ENCODE measurements at regions not wholly inside any gene's neighbourhood (a gene's known extent, or its start where the extent isn't known, plus 50 kb on each side); places are given as distances from the start of the nearest gene placed in this dataset.

DNA sequence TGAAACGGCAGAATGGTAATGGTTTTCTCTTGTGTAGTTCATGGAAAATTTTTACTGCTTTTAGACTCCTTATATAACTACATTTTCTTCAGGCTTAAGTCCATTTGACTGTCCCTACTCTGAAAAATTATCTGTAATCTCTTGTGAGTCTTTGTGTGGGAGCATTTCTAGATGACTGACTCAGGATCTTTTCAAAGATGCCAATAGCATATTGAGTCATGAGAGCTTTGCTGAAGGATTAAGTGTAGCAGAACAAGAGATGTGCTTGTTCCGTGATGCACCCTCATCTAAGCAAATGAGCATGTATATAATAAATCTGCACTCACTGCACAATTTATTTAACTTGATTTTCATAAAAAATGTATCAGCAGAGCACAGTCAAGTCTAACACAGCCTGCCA, 298.7 kb upstream of the CDH6 start:
- TF ChIP-seq ZFX (IDR thresholded peaks at IDR 0.05; ENCODE audit: borderline replicate concordance) = no peak
- TF ChIP-seq, protein P1, sequence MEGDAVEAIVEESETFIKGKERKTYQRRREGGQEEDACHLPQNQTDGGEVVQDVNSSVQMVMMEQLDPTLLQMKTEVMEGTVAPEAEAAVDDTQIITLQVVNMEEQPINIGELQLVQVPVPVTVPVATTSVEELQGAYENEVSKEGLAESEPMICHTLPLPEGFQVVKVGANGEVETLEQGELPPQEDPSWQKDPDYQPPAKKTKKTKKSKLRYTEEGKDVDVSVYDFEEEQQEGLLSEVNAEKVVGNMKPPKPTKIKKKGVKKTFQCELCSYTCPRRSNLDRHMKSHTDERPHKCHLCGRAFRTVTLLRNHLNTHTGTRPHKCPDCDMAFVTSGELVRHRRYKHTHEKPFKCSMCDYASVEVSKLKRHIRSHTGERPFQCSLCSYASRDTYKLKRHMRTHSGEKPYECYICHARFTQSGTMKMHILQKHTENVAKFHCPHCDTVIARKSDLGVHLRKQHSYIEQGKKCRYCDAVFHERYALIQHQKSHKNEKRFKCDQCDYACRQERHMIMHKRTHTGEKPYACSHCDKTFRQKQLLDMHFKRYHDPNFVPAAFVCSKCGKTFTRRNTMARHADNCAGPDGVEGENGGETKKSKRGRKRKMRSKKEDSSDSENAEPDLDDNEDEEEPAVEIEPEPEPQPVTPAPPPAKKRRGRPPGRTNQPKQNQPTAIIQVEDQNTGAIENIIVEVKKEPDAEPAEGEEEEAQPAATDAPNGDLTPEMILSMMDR (IDR thresholded peaks at IDR 0.05) = no peak
- H3K27ac ChIP-seq = no peak overlapping the region

- H3K27ac ChIP-seq = no peak overlapping the region
- TF ChIP-seq ZFX (IDR thresholded peaks at IDR 0.05; ENCODE audit: borderline replicate concordance) = no peak
- TF ChIP-seq, protein P1 (IDR thresholded peaks at IDR 0.05) = no peak
Observed at GRCh38 chr5:30891660-30892059, 301.8 kb upstream of the CDH6 start.

GRCh38 chr5:30890377-30890776, 303.1 kb upstream of the CDH6 start:
- H3K27ac ChIP-seq = no peak overlapping the region
- TF ChIP-seq ZFX (IDR thresholded peaks at IDR 0.05; ENCODE audit: borderline replicate concordance) = no peak
- TF ChIP-seq, protein P1 (IDR thresholded peaks at IDR 0.05) = no peak

GRCh38 chr5:30880514-30880913, 313.0 kb upstream of the CDH6 start:
- TF ChIP-seq, protein P1 (IDR thresholded peaks at IDR 0.05) = no peak
- no peak for TF ChIP-seq ZFX (IDR thresholded peaks at IDR 0.05; ENCODE audit: borderline replicate concordance)
- H3K27ac ChIP-seq = no peak overlapping the region

- TF ChIP-seq ZFX (IDR thresholded peaks at IDR 0.05; ENCODE audit: borderline replicate concordance) = no peak
- TF ChIP-seq, protein P1 (IDR thresholded peaks at IDR 0.05) = no peak
- no peak overlapping the region for H3K27ac ChIP-seq
Observed at GRCh38 chr5:30879887-30880286, 313.6 kb upstream of the CDH6 start.

- TF ChIP-seq, protein P1 (IDR thresholded peaks at IDR 0.05) = no peak
- no peak for TF ChIP-seq ZFX (IDR thresholded peaks at IDR 0.05; ENCODE audit: borderline replicate concordance)
- H3K27ac ChIP-seq = no peak overlapping the region
Observed at GRCh38 chr5:30878746-30879145, 314.7 kb upstream of the CDH6 start.

DNA sequence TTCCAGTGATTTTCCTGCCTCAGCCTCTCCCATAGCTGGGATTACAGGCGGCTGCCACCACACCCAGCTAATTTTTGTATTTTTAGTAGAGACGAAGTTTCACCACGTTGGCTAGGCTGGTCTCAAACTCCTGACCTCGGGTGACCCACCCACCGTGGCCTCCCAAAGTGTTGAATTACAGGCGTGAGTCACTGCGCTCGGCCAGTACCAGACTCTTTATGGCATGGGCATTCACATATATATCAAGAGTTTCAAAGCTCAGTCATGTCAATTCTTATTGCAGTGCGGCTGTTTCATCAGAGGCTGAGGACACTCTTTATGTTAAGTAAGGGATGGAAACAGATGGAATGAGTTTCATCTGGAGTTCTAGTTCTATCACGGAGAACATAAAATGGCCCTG, 315.2 kb upstream of the CDH6 start:
- TF ChIP-seq, protein P1 (IDR thresholded peaks at IDR 0.05) = no peak
- no peak for TF ChIP-seq ZFX (IDR thresholded peaks at IDR 0.05; ENCODE audit: borderline replicate concordance)
- H3K27ac ChIP-seq = no peak overlapping the region
